GM08714 (cell line): ENCODE measurements at regions not wholly inside any gene's neighbourhood (a gene's known extent, or its start where the extent isn't known, plus 50 kb on each side); places are given as distances from the start of the nearest gene placed in this dataset.

ENCODE experiments used
- H3K4me3 ChIP-seq: fragments of 200-500 bp; sonication (Bioruptor generic); 2 replicates; pipeline ENCODE4 v1.5.1; 2014; ENCODE audit warnings: mild to moderate bottlenecking, low read length, inconsistent platforms
- ZNF274 ChIP-seq: IDR thresholded peaks from 2 replicates; pipeline ENCODE4 v1.6.1; 2012; ENCODE audit warnings: mild to moderate bottlenecking, low read depth, low read length

- TF ChIP-seq ZNF274, result no peak
- H3K4me3 ChIP-seq, result no peak overlapping the region
Observed at GRCh38 chr17:79506955-79507354, 103.9 kb downstream of the RBFOX3 start.

GRCh38 chr17:79506150-79506870, 104.5 kb downstream of the RBFOX3 start:
- no peak for TF ChIP-seq ZNF274
- H3K4me3 ChIP-seq, result no peak overlapping the region

GRCh38 chr17:79505199-79505598, 105.7 kb downstream of the RBFOX3 start:
- no peak for TF ChIP-seq ZNF274
- no peak overlapping the region for H3K4me3 ChIP-seq

- no peak for TF ChIP-seq ZNF274
- H3K4me3 ChIP-seq, result no peak overlapping the region
Observed at GRCh38 chr17:79504181-79504605, 106.7 kb downstream of the RBFOX3 start.

- no peak for TF ChIP-seq ZNF274
- H3K4me3 ChIP-seq, result no peak overlapping the region
Observed at GRCh38 chr17:79503126-79503839, 107.6 kb downstream of the RBFOX3 start.

- no peak overlapping the region for H3K4me3 ChIP-seq
- TF ChIP-seq ZNF274, result no peak
Observed at GRCh38 chr17:79501910-79502309, 108.9 kb downstream of the RBFOX3 start.

GRCh38 chr17:79500745-79501618, 109.9 kb downstream of the RBFOX3 start:
- no peak overlapping the region for H3K4me3 ChIP-seq
- TF ChIP-seq ZNF274, result no peak

- H3K4me3 ChIP-seq, result no peak overlapping the region
- no peak for TF ChIP-seq ZNF274
Observed at GRCh38 chr17:79498854-79499253, 112.0 kb downstream of the RBFOX3 start.

GRCh38 chr17:79497777-79498348, 113.0 kb downstream of the RBFOX3 start:
- no peak for TF ChIP-seq ZNF274
- H3K4me3 ChIP-seq, result no peak overlapping the region

- H3K4me3 ChIP-seq, result no peak overlapping the region
- no peak for TF ChIP-seq ZNF274
Observed at GRCh38 chr17:79496422-79497005, 114.3 kb downstream of the RBFOX3 start.

GRCh38 chr17:79495665-79496064, 115.2 kb downstream of the RBFOX3 start:
- no peak overlapping the region for H3K4me3 ChIP-seq
- TF ChIP-seq ZNF274, result no peak

GRCh38 chr17:79491006-79491405, 119.8 kb downstream of the RBFOX3 start:
- TF ChIP-seq ZNF274, result no peak
- H3K4me3 ChIP-seq, result no peak overlapping the region

GRCh38 chr17:79490530-79490929, 120.3 kb downstream of the RBFOX3 start:
- no peak for TF ChIP-seq ZNF274
- H3K4me3 ChIP-seq, result no peak overlapping the region

GRCh38 chr17:79487149-79487548, 123.7 kb downstream of the RBFOX3 start:
- no peak for TF ChIP-seq ZNF274
- H3K4me3 ChIP-seq, result no peak overlapping the region

GRCh38 chr17:79485991-79486390, 124.9 kb downstream of the RBFOX3 start:
- no peak overlapping the region for H3K4me3 ChIP-seq
- no peak for TF ChIP-seq ZNF274
